ENCODE measurements at regions not wholly inside any gene's neighbourhood (a gene's known extent, or its start where the extent isn't known, plus 50 kb on each side); places are given as distances from the start of the nearest gene placed in this dataset.
"Not testable (repeated sequence)": the region's sequence is repeated elsewhere in the genome, so short reads cannot be mapped to it uniquely, and the experiment has no call there.

- not testable (repeated sequence) for DNase-seq
Observed at GRCh38 chr18:14460364-14460763, 83.0 kb downstream of the POTEC start.

GRCh38 chr18:14459826-14460225, 83.6 kb downstream of the POTEC start:
- not testable (repeated sequence) for DNase-seq

- DNase-seq = peak; percentile 70
Observed at GRCh38 chr18:14458009-14458945, 85.1 kb downstream of the POTEC start.

GRCh38 chr18:14450637-14451009, 92.8 kb downstream of the POTEC start:
- DNase-seq = peak; percentile 36

- peak; percentile 24 for DNase-seq
Observed at GRCh38 chr18:14449995-14450636, 93.3 kb downstream of the POTEC start.

DNA sequence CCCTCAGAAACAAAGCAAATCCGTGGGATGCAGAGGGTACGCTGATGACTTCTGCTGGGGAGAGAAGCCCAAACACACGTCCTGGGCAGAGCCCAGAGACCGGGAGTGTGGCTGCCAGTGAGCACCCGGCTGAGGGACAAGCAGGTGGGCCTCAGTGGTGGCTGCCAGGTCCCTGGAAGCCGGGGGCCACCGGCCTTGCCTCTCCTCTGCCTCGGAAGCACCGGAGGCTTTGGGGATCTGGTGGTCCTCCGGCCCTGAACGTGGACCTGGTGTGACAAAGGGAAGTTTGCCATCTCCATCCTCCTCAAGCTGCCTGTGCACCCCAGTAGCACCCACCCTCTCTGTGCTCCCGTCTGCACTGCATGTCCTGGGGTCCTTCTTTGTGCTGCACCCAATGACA, 94.3 kb downstream of the POTEC start:
- DNase-seq = not testable (repeated sequence)

GRCh38 chr18:14447715-14448114, 95.7 kb downstream of the POTEC start:
- DNase-seq = not testable (repeated sequence)

GRCh38 chr18:14435460-14435859, 107.9 kb downstream of the POTEC start:
- DNase-seq = not testable (repeated sequence)

GRCh38 chr18:14432371-14432770, 111.0 kb downstream of the POTEC start:
- DNase-seq = not testable (repeated sequence)

DNA sequence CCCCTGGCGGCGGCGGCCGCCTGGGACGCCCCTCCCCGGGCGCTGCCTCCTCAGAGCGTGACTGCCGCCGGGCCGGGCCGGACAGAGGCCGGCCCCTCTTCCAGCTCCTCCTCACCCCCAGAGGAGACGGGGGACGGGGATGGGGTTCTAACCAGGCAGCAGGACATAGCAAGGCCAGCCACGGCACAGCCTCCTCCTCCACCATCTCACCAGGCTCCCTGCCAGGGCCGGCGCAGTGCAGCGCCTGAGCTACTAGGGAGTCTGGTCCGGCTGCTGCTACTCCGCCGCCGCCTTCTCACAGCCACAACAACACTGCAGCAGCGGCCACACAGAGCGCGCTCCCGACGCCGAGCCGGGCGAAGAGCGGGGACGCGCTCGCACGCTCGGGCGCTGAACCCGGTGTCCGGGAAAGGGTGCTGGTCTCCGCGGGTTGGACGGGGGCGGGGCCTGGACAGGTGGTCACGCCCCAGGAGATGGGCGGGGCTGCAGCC, 112.3 kb downstream of the POTEC start:
- peak; percentile 57 for DNase-seq

DNA sequence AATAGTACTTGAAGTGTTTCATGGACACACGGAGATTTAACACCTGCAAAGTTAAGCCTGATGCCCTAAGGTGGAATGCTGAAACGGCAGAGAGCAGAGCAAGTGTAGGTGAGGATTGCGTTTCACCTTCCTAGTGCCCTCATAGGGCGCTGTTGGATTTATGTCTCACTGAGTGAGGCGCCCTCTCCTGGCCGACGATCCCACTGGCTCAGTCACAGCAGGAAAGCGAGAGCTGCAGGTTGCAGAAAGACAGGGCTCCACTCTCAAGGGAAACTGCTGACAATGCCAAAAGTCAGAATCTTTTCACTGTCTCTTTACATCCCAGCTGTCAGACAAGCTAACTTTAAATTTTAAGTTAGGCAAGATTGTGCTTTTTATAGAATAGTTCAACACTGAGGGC, 127.6 kb downstream of the POTEC start:
- DNase-seq = peak; percentile 37

DNA sequence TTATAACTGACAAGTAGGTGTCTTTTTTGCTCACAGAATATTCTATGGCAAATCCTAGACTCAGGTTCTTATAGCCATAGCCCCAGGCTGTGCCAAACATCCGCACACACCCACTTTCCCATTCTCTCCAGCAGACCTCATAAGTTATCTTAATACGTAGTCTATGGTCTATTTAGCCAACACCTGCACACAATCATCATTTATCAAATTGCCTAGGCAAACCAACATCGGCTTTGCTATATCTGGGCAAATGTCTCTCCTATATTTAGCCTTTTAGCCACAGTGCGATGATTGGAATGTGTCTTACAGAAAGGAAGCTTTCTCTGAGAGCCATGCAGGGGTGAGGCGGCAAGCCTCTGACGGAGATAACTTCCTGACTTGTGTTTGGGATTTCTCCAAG, 128.0 kb downstream of the POTEC start:
- not testable (repeated sequence) for DNase-seq

DNA sequence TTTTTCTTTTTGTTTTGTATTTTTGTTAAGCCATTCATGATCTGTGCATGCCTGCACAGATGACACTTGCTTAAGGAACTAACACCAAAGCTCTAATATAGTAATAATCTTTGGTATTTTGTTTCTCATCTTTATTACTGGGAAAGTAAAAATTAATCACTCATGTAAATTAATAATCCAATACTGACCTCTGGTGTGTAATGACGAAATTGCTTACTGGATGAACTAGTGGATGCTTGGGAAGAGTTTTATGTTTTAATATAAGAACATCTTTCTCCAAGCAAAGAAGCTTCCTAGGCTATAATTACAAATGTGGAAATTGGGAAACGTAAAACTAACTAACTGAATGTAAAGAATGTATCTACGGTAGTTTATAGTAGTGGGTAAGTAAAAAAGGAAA, 147.9 kb downstream of the POTEC start:
- DNase-seq = not testable (repeated sequence)

GRCh38 chr18:14393563-14394103, 149.8 kb downstream of the POTEC start:
- not testable (repeated sequence) for DNase-seq

DNA sequence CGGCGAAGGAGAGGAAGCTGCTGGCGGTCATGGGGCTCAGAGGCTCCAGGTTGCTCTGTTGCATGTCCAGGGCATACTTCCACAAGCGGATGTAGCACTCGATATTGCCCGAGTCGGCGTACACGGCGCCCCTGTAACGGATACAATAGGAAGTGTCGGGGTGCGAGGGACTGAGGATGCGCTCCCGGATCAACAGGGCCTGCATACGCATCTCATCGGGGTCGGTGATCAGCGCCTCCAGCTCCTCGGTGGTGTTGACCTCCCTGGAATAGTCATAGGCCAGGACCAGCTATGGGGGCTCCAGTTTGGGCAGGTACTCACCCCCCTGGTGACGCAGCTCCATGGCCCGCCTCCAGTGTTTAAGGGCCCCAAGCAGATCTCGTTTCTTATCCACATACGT, 150.8 kb downstream of the POTEC start:
- not testable (repeated sequence) for DNase-seq

- DNase-seq = not testable (repeated sequence)
Observed at GRCh38 chr18:14384961-14385360, 158.4 kb downstream of the POTEC start.

GRCh38 chr18:14382666-14383065, 160.7 kb downstream of the POTEC start:
- not testable (repeated sequence) for DNase-seq

GRCh38 chr18:14379489-14379888, 163.9 kb downstream of the POTEC start:
- DNase-seq = not testable (repeated sequence)

GRCh38 chr18:14378376-14378775, 165.0 kb downstream of the POTEC start:
- not testable (repeated sequence) for DNase-seq

GRCh38 chr18:14361346-14361745, 182.1 kb downstream of the POTEC start:
- not testable (repeated sequence) for DNase-seq

GRCh38 chr18:14357553-14358297, 185.7 kb downstream of the POTEC start:
- not testable (repeated sequence) for DNase-seq

DNA sequence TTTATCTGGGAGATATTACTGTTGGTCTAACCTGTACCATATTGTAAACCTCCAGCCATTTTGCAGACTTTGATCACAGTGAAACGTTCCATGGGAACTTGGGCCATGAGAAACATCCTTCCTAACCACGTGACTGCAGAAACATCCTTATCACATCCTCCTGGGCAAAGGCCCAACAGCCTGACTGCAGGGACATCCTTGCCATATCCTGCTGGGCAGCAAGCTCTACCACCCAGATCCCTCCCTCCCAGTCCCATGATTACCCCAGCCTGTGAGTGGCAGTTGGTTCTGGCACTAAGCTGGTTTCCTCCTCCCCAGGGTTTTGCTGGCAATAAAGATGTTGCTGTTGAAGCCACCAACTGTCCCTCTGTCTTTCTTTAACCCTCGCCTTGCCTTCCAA, 201.2 kb downstream of the POTEC start:
- not testable (repeated sequence) for DNase-seq

DNA sequence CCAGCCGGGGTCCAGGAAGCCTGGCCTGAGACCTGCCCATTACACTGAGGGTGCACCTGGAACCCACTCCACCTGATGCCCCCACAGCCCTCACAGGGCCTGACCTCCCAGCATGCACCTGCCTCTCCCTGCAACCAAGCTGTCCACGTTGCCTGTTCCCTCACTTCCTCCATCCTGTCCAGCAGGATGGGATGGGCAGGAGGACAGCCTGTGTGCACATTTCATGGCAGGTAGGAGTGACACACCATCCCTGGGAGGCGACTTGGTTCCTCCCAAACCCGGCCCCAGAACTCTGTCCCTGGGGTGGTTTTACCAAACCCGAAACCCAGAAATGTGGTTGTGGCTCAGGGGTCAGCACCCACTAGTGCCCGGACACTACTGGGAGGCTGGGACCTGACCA, 203.8 kb upstream of the ZNF519 start:
- DNase-seq = not testable (repeated sequence)
